Amniotic epithelial cell (primary cell): ENCODE measurements at regions not wholly inside any gene's neighbourhood (a gene's known extent, or its start where the extent isn't known, plus 50 kb on each side); places are given as distances from the start of the nearest gene placed in this dataset.
"Not testable (repeated sequence)": the region's sequence is repeated elsewhere in the genome, so short reads cannot be mapped to it uniquely, and the experiment has no call there.

ENCODE experiments used
- DNase-seq: peaks from one replicate; pipeline ENCODE4 v3.0.0-alpha.2; 2010; ENCODE audit warnings: low read depth

DNA sequence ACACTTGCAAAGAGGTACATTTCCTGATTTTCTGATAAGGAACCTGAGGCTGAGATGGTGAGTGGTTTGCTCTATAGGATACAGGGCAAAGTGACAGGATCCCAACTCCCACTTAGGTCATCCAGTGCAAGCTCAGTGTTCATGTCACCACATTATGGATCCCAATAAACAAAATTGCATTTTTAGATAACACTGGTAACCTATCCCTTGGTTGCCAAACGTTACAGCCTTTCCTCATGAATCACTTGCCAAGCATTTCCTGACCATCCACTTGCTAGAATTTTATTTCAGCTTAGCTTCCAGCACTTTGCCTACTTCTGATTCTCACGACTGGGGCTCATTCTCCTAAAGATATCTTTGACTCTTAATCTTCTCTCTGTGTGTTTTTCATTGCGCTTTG is 131.4 kb upstream of the ODAD2 start:
- peak; percentile 68 for DNase-seq

- DNase-seq, result no peak
These were observed 129.0 kb upstream of the ODAD2 start for GRCh38 chr10:28127881-28128280.

DNA sequence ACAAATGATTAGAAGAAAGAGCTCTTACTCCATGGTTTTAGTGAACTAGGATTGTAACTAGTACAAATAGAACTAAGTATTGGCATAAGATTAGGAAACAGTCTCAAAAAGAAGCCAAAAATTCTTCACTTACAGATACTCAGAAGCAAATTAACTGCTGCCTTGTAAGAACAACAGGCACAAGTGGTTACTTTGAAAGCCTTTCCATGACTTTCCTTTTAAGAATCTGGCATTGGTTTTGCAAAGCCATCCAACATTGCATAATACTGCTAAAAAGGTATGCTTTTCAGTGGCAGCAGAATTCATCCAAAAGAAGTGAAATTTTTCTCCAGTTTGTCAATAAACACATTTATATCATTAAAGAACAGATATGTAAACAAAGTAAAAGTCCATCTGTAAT is 126.8 kb upstream of the ODAD2 start:
- DNase-seq, result peak; percentile 77

DNA sequence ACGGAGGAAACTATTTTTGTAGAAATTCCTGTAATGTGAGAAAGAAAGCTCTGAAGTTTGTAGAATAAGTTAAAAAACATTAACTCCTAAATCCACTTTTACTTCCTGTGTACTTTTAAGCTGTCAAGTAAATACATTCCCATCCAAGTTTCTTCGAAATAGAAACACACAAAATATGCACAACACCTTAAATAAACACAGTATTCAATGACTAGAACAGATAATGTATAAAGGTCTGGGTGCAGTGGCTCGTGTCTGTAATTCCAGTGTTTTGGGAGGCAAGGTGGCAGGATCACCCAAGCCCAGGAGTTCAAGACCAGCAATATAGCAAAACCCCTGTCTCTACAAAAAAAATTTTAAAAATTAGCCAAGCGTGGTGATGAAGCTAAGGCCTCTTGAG is 121.9 kb upstream of the ODAD2 start:
- DNase-seq, result no peak

DNA sequence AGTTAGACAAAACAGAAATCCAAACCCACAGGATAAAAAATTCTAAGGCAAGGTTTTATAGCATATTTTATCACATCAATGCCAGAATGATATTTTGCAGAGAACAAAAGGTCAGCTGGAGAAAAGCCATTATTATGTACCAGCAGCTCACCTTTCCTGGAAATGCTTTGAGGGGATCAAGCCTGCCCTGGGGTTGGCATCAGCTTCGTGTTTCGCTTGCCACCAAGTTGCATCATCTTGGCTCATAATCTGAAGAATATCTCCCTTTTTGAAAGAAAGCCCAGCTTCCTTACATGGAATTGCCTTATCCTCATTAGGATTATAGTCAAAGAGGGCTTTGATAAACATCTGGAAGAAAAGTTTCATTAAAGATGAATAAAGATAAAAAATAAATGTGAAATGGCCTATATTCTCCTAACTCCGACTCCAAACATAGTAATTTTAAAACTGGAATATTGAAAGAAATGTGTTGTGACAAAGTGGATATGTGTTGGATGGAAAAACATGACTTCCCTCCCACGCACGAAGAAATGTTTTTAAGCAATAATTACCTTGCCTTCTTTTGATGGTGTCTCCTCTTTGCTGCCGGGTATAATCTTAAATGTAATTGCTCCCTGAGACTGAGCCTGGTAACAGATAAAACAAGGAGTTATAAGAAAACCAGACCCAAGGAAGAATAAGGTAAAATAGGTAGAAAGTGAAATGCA is 121.3 kb upstream of the ODAD2 start:
- DNase-seq, result peak; percentile 51

GRCh38 chr10:28118985-28119628 is 120.2 kb upstream of the ODAD2 start:
- no peak for DNase-seq

- DNase-seq, result no peak
These were observed 114.3 kb upstream of the ODAD2 start for GRCh38 chr10:28113202-28113601.

GRCh38 chr10:28111712-28112111 is 112.8 kb upstream of the ODAD2 start:
- no peak for DNase-seq

DNA sequence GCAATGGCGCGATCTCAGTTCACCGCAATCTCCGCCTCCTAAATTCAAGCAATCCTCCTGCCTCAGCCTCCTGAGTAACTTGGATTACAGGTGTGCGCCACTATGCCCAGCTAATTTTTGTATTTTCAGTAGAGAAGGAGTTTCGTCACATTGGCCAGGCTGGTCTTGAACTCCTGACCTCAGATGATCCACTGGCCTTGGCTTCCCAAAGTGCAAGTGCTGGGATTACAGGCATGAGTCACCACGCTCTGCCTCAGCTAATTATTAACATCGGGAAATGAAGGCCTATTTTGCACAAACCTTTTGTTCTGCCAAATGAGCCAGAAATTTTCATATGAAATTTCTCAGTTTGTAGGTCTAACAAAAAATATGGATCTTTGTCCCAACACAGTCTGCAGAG is 106.7 kb upstream of the ODAD2 start:
- no peak for DNase-seq

DNA sequence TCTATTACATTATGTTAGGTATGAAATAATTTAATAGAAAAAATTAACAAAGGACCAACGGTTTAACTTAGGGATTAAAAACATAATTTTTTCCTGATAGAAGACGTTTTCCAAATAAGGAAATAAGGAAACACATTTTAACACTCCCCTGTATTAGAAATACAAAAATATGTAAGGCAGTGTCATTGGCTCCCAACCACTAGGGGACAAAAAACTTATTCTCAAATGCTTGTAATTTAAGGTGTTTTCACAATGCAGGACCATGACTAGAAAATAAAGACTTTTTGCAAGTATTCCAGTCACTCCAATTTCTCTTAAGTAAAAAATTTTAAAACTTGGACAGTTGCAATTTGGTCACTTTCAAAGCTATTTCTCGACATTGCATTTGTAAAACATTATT is 98.8 kb upstream of the ODAD2 start:
- DNase-seq, result no peak

DNA sequence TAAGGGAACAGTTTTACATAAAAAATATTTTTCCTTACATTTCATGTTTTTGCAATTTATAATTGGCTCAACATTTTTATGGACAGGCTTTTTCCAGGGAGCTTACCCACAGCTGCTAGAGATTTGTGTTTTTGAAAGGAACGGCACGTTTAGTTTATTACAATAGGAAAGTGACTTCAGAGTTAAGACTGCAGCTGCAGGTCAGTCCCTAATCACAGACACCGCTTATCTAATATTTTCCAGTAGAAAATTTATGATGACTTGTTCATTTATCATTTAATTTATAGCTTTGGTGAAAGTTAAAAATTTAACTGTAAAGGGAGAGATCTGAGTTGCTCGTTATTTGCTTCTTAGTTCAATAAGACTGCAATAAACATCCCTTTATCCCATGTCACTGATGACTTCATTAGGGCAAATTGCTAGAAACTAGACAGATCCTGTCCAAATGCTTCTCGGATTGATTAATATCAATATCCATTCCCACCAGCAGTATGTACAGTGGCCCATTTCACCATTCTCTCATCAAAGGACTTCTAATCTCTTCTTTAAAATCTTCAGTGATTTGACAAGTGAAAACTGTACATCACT is 97.0 kb upstream of the ODAD2 start:
- no peak for DNase-seq

DNA sequence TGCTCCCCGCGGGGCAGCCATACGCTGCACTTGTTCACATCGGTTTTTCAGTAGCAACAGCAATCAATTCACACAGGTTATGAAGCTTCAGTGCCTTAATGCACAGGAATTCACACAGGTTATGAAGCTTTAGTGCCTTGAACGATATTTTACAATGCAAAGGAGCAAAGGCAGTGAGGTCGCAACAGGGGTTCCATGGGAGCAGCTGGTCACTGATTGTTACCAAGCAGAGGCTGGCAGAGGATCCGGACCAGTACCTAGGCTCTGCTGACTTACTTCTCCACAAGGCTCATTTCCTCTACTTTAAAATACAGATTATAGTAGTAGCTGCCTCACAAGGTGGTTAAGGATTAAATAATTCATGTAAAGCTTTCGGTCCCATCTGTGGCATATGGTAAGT is 95.2 kb upstream of the ODAD2 start:
- DNase-seq, result no peak

GRCh38 chr10:28091913-28092312 is 93.0 kb upstream of the ODAD2 start:
- no peak for DNase-seq

- no peak for DNase-seq
These were observed 91.6 kb upstream of the ODAD2 start for GRCh38 chr10:28090506-28090905.

DNA sequence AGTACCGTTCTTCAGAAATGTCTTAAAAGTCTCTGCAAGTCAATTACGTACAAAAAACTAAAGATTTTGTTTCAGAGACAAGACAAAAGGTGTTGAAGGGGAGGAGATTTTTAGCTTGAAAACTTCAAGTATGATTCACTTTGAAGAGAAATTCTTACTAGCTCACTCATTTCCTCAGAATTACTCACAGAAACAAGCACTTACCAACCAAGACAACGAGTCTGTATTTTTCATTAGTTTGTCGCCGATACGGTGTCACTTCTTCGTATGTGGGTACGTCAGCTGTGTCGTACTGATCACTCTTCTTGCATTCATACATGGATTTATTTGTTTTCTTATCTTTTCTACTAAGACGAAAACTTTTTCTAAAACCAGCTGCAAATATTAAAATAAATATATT is 90.6 kb upstream of the ODAD2 start:
- peak; percentile 66 for DNase-seq

DNA sequence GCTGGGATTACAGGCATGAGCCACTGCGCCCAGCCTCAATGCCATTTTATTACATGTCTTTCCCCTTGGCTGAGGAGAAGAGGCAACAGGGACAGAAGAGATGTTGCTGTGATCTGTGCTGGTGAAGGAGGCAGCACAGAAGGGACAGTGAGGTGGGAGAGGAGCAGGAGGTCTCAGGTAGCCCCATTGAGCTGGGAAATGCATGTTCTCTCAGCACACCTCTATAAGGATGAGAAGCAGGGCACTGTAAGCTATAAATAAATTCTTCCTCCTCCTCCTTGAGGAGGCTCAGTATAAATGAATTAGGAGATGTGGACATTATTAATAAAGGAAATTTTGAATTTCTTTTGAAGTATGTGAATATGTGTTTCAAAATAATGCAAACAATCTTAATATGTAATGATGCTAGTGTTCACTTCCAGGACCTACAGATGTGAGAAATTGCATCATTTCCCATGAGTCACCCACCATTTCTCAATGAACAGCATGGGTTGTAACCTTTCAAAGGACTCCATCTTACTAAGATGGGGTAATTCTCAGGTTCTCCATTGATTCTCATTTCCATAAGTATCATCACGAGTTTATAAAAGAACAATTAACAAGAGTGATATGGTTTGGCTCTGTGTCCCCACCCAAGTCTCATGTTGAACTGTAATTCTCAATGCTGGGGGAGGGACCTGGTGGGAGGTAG is 88.9 kb upstream of the ODAD2 start:
- DNase-seq, result peak; percentile 86

GRCh38 chr10:28085760-28086159 is 86.9 kb upstream of the ODAD2 start:
- DNase-seq, result not testable (repeated sequence)

GRCh38 chr10:28082885-28083284 is 84.0 kb upstream of the ODAD2 start:
- DNase-seq, result no peak

DNA sequence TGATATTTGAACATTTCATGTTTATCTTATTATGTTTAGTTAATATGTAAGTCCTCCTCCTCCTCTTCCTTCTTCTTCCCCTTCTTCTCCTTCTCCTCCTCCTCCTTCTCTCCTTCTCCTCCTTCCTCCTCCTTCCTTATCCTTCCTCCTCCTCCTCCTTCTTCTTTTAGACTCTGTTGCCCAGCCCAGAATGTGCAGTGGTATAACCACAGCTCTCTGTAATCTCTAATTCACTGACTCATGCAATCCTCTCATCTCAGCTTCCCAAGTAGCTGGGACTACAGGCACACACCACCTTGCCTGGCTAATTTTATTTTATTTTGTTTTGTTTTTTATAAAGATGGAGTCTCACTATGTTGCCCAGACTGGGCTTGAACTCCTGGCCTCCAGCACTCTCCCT is 83.4 kb upstream of the ODAD2 start:
- peak; percentile 6 for DNase-seq

DNA sequence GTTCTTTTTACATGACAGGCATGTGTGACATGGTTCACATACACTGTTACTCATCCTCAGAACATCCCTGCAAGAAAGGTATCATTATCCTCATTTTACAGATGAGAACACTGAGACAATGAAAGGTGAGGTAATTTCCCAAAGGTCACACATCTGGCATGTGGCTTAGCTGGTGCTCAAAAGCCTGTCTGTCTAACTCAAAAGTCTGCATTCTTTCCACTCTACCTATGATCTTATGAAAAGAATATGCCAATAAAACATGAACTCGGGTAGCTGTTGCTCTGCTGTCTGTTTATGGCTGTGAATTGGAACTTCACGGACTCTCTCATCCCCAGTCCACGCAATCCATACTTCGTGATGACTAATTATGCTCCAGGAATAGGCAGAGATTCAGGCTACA is 79.0 kb upstream of the ODAD2 start:
- peak; percentile 23 for DNase-seq

DNA sequence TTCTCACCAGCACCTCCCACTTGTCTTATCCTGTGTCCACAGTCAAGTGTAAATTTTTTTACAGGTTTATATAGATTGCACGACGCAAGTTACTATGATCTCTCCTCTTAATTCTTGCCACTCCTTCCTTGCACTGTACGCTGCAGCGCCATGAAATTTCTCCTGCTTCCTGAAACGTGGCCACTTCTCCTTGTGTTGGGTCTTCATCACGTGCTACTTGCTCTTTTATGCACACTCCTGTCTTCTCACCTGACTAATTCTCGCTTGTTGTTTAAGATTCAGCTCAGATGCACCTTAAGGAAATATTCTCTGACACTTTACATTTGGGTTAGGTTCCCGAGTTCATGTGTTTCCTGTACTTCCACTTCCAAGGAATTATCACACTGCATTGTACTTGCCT is 76.5 kb upstream of the ODAD2 start:
- no peak for DNase-seq

- no peak for DNase-seq
These were observed 73.7 kb upstream of the ODAD2 start for GRCh38 chr10:28072573-28072972.

GRCh38 chr10:28060031-28060607 is 61.2 kb upstream of the ODAD2 start:
- no peak for DNase-seq
